ENCODE measurements at regions not wholly inside any gene's neighbourhood (a gene's known extent, or its start where the extent isn't known, plus 50 kb on each side); places are given as distances from the start of the nearest gene placed in this dataset.

DNA sequence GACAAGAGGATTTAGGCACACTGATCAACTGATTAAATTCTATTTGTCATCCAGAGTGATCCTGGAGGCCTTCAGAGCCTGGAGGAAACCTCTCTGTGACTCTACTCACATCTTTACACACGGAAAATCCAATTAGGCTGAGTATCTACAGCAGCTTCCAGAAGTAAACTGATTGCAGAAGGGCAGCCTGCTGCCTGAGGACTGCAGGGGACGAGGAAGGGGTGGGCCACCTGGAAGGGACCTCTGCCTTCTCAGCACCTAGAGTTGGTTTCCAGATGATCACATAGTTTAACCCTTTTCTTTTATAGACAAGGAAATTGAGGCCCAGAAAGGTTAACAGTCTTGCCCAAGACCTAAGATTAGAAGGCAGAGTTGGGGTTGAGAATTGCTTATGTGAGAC lies 206.1 kb downstream of the DAD1 start:
- Histone ChIP-seq H2AK9ac (replicated peaks; ENCODE audit: low read depth, low read length, poor library complexity) (no peak overlapping the region), H3K4me2 (ENCODE audit: low read depth, low read length) (no peak overlapping the region), H4K5ac (ENCODE audit: low read depth, low read length) (no peak overlapping the region), H3K23ac (ENCODE audit: low read depth, low read length) (no peak overlapping the region), H3K4ac (ENCODE audit: low read depth, low read length) (no peak overlapping the region), H2BK15ac (ENCODE audit: low read depth, low read length) (no peak overlapping the region), H2BK20ac (ENCODE audit: low read depth, low read length) (no peak overlapping the region), H2AK5ac (ENCODE audit: low read depth, low read length) (no peak overlapping the region), H4K91ac (ENCODE audit: insufficient read depth, low read depth, low read length) (no peak overlapping the region), H3K9me3 (ENCODE audit: control insufficient read depth, insufficient read depth, low read length) (no peaks in the 10 kb centered on the region), H3K27me3 (ENCODE audit: control insufficient read depth, insufficient read depth, low read length) (peaks cover 10% of the 10 kb centered on the region), H3K36me3 (ENCODE audit: control insufficient read depth, insufficient read depth, low read length) (no peaks in the 10 kb centered on the region), H3K79me1 (ENCODE audit: low read depth in 1 of 2, low read length in 2 of 2) (no peaks in the 10 kb centered on the region), H3K27ac (ENCODE audit: insufficient read depth, low read length) (no peak overlapping the region), H3K4me1 (ENCODE audit: control insufficient read depth, insufficient read depth, low read length) (peaks cover 6% of the 10 kb centered on the region), H4K8ac (ENCODE audit: low read depth in 2 of 2, low read length in 2 of 2) (no peak overlapping the region), H3K9ac (ENCODE audit: low read depth, low read length) (no peak overlapping the region), H2BK5ac (ENCODE audit: low read depth, low read length, poor library complexity, severe bottlenecking) (no peak overlapping the region), H3K18ac (ENCODE audit: low read depth, low read length) (no peak overlapping the region), H2BK120ac (ENCODE audit: low read depth, low read length) (no peak overlapping the region), H4K20me1 (ENCODE audit: insufficient read depth, low read length) (no peaks in the 10 kb centered on the region), H3K9me1 (ENCODE audit: insufficient read depth, low read length) (no peaks in the 10 kb centered on the region), H3K56ac (ENCODE audit: extremely low read depth, insufficient read depth, low read length) (no peak overlapping the region), H3K4me3 (ENCODE audit: insufficient read depth, low read depth, low read length) (no peak overlapping the region), H3K14ac (replicated peaks; ENCODE audit: low read depth, low read length) (no peak overlapping the region), H2AFZ (replicated peaks; ENCODE audit: low read length, poor library complexity) (no peak overlapping the region)
- WGBS, 2 experiments (ENCODE audit: extremely low coverage in 2 of 2, insufficient read length in 1 of 2) = no CpG with 5 or more reads among the region's 2 CpGs
- CTCF ChIA-PET = no interaction called here
- TF ChIP-seq FOS (IDR thresholded peaks at IDR 0.05; ENCODE audit: low read depth, low read length) = no peak
- no peak for TF ChIP-seq RAD21 (IDR thresholded peaks at IDR 0.05; ENCODE audit: low read length)
- no peak for TF ChIP-seq BHLHE40 (IDR thresholded peaks at IDR 0.05; ENCODE audit: low read depth, low read length)
- TF ChIP-seq, protein P1, sequence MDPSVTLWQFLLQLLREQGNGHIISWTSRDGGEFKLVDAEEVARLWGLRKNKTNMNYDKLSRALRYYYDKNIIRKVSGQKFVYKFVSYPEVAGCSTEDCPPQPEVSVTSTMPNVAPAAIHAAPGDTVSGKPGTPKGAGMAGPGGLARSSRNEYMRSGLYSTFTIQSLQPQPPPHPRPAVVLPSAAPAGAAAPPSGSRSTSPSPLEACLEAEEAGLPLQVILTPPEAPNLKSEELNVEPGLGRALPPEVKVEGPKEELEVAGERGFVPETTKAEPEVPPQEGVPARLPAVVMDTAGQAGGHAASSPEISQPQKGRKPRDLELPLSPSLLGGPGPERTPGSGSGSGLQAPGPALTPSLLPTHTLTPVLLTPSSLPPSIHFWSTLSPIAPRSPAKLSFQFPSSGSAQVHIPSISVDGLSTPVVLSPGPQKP (IDR thresholded peaks at IDR 0.05; ENCODE audit: borderline replicate concordance, low read depth, low read length) = no peak
- TF ChIP-seq MAZ (IDR thresholded peaks at IDR 0.05; ENCODE audit: borderline replicate concordance, low read depth, low read length) = no peak
- no peak for TF ChIP-seq SMC3 (IDR thresholded peaks at IDR 0.05; ENCODE audit: low read depth, low read length)
- no peak for TF ChIP-seq NFE2L2 (IDR thresholded peaks at IDR 0.05; ENCODE audit: low read depth, low read length)
- no peak for TF ChIP-seq RFX5 (IDR thresholded peaks at IDR 0.05; ENCODE audit: low read depth, low read length)
- no peak for TF ChIP-seq CHD1 (IDR thresholded peaks at IDR 0.05; ENCODE audit: low read depth, low read length)
- TF ChIP-seq RCOR1 (IDR thresholded peaks at IDR 0.05; ENCODE audit: insufficient replicate concordance, low read length) = no peak
- POLR2A ChIA-PET (ENCODE audit: unreplicated experiment) = no interaction called here
- dilution Hi-C loops (cut with HindIII; ENCODE audit: low sequenced_read_pairs, unreplicated experiment) (no loop called here), in situ Hi-C loops (cut with MboI; ENCODE audit: low sequenced_read_pairs) (loop anchor here (25.0 kb wide), 1 partner anchor 479 kb away; the partner anchor contains the start of gene LRP10), intact Hi-C loops (cut with micrococcal nuclease) (loop anchor here (10.0 kb wide), 1 partner anchor 512 kb away; no protein-coding TSS in a partner anchor)
- DNase-seq = no peak
- ATAC-seq (ENCODE audit: low read depth) = no peak
- no TSS peak for BruUV-seq (replicated peaks)

All from IMR-90 (cell line).